ENCODE measurements at regions not wholly inside any gene's neighbourhood (a gene's known extent, or its start where the extent isn't known, plus 50 kb on each side); places are given as distances from the start of the nearest gene placed in this dataset.
"Not testable (repeated sequence)": the region's sequence is repeated elsewhere in the genome, so short reads cannot be mapped to it uniquely, and the experiment has no call there.

DNA sequence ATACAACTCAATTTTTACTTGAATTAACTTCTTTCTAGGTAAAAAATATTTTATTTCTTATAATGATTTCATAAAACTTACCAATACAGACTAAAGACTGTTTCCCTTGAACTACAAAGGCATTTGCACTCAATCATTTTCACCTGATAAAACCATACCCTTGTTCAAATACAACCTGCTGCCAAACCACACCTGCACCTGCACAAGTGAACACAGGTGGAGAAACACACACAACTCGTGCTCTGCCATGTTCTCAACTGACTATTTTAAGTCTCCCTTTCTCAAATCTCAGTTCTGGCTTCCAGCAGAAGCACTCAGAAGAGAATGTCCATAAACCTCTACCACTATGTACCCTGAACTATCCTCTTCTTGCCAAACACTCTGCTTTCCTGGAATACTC is 1892.1 kb downstream of the MAT2B start:
- H3K9me3 ChIP-seq: no peaks in the 10 kb centered on the region
- TF ChIP-seq CTCF (IDR thresholded peaks at IDR 0.05): no peak
- intact Hi-C loops (cut with DNase I): no loop called here
- ATAC-seq (no peak), DNase-seq (no peak)
- no peaks in the 10 kb centered on the region for H3K36me3 ChIP-seq
- H3K27me3 ChIP-seq: no peaks in the 10 kb centered on the region
- no peaks in the 10 kb centered on the region for H3K4me1 ChIP-seq
- H3K4me3 ChIP-seq: no peak overlapping the region
- H3K27ac ChIP-seq: no peak overlapping the region

GRCh38 chr5:165400086-165400485 is 1894.7 kb downstream of the MAT2B start:
- no peaks in the 10 kb centered on the region for H3K9me3 ChIP-seq
- no peak for DNase-seq
- intact Hi-C loops (cut with DNase I): no loop called here
- no peak for TF ChIP-seq CTCF (IDR thresholded peaks at IDR 0.05)
- no peak overlapping the region for H3K27ac ChIP-seq
- no peaks in the 10 kb centered on the region for H3K27me3 ChIP-seq
- H3K4me1 ChIP-seq: no peaks in the 10 kb centered on the region
- ATAC-seq: no peak
- no peak overlapping the region for H3K4me3 ChIP-seq
- no peaks in the 10 kb centered on the region for H3K36me3 ChIP-seq

GRCh38 chr5:165404917-165405316 is 1899.5 kb downstream of the MAT2B start:
- Histone ChIP-seq H3K36me3 (no peaks in the 10 kb centered on the region), H3K4me1 (no peaks in the 10 kb centered on the region), H3K27me3 (no peaks in the 10 kb centered on the region), H3K27ac (no peak overlapping the region), H3K4me3 (no peak overlapping the region), H3K9me3 (no peaks in the 10 kb centered on the region)
- no peak for ATAC-seq
- no peak for TF ChIP-seq CTCF (IDR thresholded peaks at IDR 0.05)
- intact Hi-C loops (cut with DNase I): no loop called here
- no peak for DNase-seq

- Histone ChIP-seq H3K4me3 (no peak overlapping the region), H3K27me3 (no peaks in the 10 kb centered on the region), H3K4me1 (no peaks in the 10 kb centered on the region), H3K27ac (no peak overlapping the region), H3K9me3 (no peaks in the 10 kb centered on the region), H3K36me3 (no peaks in the 10 kb centered on the region)
- ATAC-seq (no peak), DNase-seq (no peak)
- intact Hi-C loops (cut with DNase I): no loop called here
- no peak for TF ChIP-seq CTCF (IDR thresholded peaks at IDR 0.05)
Measured at GRCh38 chr5:165405340-165405739, 1899.9 kb downstream of the MAT2B start.

- DNase-seq: no peak
- Histone ChIP-seq H3K4me1 (no peaks in the 10 kb centered on the region), H3K27ac (no peak overlapping the region), H3K27me3 (no peaks in the 10 kb centered on the region), H3K4me3 (no peak overlapping the region), H3K36me3 (no peaks in the 10 kb centered on the region), H3K9me3 (no peaks in the 10 kb centered on the region)
- no peak for ATAC-seq
- intact Hi-C loops (cut with DNase I): no loop called here
- TF ChIP-seq CTCF (IDR thresholded peaks at IDR 0.05): no peak
Measured at GRCh38 chr5:165407352-165407751, 1901.9 kb downstream of the MAT2B start.

DNA sequence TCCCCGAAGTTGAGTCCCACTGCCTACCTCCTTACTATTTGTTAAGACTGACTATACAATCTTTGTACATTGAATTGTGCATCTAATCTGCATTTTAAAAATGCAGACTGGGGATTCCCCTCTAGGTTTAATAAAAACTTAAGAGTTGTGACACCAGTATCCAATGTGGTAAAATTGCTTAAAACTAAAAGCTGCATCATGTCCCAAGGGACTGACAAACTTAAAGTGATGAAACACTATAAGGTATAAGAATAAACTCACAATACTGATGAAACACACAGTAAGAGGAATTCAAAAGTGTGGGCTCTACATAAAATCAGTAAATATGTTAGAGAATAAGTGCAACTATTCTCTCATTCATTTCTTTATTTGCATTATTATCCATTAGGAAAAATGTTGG is 1905.1 kb downstream of the MAT2B start:
- Histone ChIP-seq H3K36me3 (no peaks in the 10 kb centered on the region), H3K27me3 (no peaks in the 10 kb centered on the region), H3K4me1 (no peaks in the 10 kb centered on the region), H3K9me3 (no peaks in the 10 kb centered on the region), H3K27ac (no peak overlapping the region), H3K4me3 (no peak overlapping the region)
- no peak for TF ChIP-seq CTCF (IDR thresholded peaks at IDR 0.05)
- intact Hi-C loops (cut with DNase I): no loop called here
- DNase-seq (no peak), ATAC-seq (no peak)

GRCh38 chr5:165411532-165411931 is 1906.1 kb downstream of the MAT2B start:
- H3K9me3 ChIP-seq; H3K27me3 ChIP-seq; intact Hi-C loops (cut with DNase I); ATAC-seq; DNase-seq; H3K4me3 ChIP-seq; H3K27ac ChIP-seq; H3K36me3 ChIP-seq; H3K4me1 ChIP-seq: not testable (repeated sequence)

All from upper lobe of right lung (tissue), 1 donor.